Testis (tissue), 2 donors: ENCODE measurements at regions not wholly inside any gene's neighbourhood (a gene's known extent, or its start where the extent isn't known, plus 50 kb on each side); places are given as distances from the start of the nearest gene placed in this dataset.

Experiments
- POLR2A ChIP-seq: fragments of 450-650 bp; IDR thresholded peaks from one replicate; pipeline ENCODE4 v1.6.1; 2017; ENCODE audit warnings: antibody characterized with exemption, mild to moderate bottlenecking, moderate library complexity
- TF ChIP-seq, protein P1 (sequence below), 3 experiments: fragments of 450-650 bp in 2 of 3; fragments of 200-600 bp in 1 of 3; sonication (generic) in 1 of 3; IDR thresholded peaks; one replicate each; pipeline ENCODE4 v1.5.1; 2016 to 2019; ENCODE audit warnings: antibody characterized with exemption in 3 of 3, mild to moderate bottlenecking in 2 of 3, moderate library complexity in 1 of 3

DNA sequence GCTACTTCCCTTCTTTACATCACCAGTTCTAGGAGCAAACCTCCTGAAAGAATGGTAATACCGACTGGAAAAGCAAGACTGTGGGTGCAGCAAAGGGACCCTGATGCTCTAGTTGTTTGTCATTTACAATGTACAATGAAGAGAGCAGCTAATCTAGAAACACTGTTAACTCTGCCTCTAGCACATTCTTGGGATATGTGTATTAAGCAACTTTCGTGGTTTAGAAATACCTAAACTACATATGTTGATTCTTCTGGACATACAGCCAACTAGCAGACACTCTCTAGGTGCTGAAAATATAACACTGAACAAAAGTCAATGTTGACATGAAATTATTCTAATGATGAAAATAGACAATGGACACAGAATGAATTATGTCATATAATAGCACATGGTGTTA lies 440.3 kb upstream of the MC4R start:
- no peak for TF ChIP-seq POLR2A
- TF ChIP-seq, protein P1, sequence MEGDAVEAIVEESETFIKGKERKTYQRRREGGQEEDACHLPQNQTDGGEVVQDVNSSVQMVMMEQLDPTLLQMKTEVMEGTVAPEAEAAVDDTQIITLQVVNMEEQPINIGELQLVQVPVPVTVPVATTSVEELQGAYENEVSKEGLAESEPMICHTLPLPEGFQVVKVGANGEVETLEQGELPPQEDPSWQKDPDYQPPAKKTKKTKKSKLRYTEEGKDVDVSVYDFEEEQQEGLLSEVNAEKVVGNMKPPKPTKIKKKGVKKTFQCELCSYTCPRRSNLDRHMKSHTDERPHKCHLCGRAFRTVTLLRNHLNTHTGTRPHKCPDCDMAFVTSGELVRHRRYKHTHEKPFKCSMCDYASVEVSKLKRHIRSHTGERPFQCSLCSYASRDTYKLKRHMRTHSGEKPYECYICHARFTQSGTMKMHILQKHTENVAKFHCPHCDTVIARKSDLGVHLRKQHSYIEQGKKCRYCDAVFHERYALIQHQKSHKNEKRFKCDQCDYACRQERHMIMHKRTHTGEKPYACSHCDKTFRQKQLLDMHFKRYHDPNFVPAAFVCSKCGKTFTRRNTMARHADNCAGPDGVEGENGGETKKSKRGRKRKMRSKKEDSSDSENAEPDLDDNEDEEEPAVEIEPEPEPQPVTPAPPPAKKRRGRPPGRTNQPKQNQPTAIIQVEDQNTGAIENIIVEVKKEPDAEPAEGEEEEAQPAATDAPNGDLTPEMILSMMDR (IDR thresholded peaks at IDR 0.05) = no peak
